IMR-90 (cell line): ENCODE measurements at regions not wholly inside any gene's neighbourhood (a gene's known extent, or its start where the extent isn't known, plus 50 kb on each side); places are given as distances from the start of the nearest gene placed in this dataset.

ENCODE experiments used
- ATAC-seq: fragments of 200-7000 bp; cut with Tn5 transposase; 2 replicates; pipeline ENCODE4 v1.9.1; 2020; ENCODE audit warnings: low read depth, mild to moderate bottlenecking, moderate library complexity
- BruUV-seq: library from RNA; stranded (reverse); fragments of 400-500 nt; replicated peaks from 2 replicates; lab custom pipeline; 2021; lab: Mats Ljungman, UMichigan
- CTCF ChIA-PET: fragments of 300-600 bp; formaldehyde crosslinking; extraction: SDS; loops from one replicate; lab custom pipeline; 2021; ENCODE audit warnings: antibody characterized with exemption; lab: Yijun Ruan, JAX
- POLR2A ChIA-PET: fragments of 300-600 bp; sonication (Branson Sonifier 250); formaldehyde crosslinking; loops from one replicate; lab custom pipeline; 2022; ENCODE audit warnings: antibody characterized with exemption; ENCODE audit not compliant: unreplicated experiment; lab: Charles Lee
- DNase-seq: peaks from one replicate; pipeline ENCODE4 v3.0.0; 2013
- H2AFZ ChIP-seq: replicated peaks from 2 replicates; pipeline ENCODE3; 2013; ENCODE audit warnings: low read length, mild to moderate bottlenecking; ENCODE audit not compliant: poor library complexity
- H2AK5ac ChIP-seq: 2 replicates; pipeline ENCODE4 v1.6.1; 2013; ENCODE audit warnings: low read depth, low read length, inconsistent platforms
- H2AK9ac ChIP-seq: replicated peaks from 2 replicates; pipeline ENCODE3; 2013; ENCODE audit warnings: mild to moderate bottlenecking, low read depth, low read length, moderate library complexity; ENCODE audit not compliant: poor library complexity
- H2BK120ac ChIP-seq: 2 replicates; pipeline ENCODE4 v1.6.1; 2013; ENCODE audit warnings: low read depth, low read length, inconsistent platforms
- H2BK15ac ChIP-seq: 3 replicates; pipeline ENCODE4 v1.6.1; 2013; ENCODE audit warnings: low read depth, low read length, inconsistent platforms
- H2BK20ac ChIP-seq: 2 replicates; pipeline ENCODE4 v1.6.1; 2013; ENCODE audit warnings: low read depth, mild to moderate bottlenecking, inconsistent platforms, low read length, moderate library complexity
- H2BK5ac ChIP-seq: 2 replicates; pipeline ENCODE4 v1.6.1; 2013; ENCODE audit warnings: mild to moderate bottlenecking, low read depth, low read length, inconsistent platforms; ENCODE audit not compliant: poor library complexity, severe bottlenecking
- H3K14ac ChIP-seq: replicated peaks from 2 replicates; pipeline ENCODE4 v1.6.1; 2013; ENCODE audit warnings: low read depth, low read length, inconsistent platforms
- H3K18ac ChIP-seq: 2 replicates; pipeline ENCODE4 v1.6.1; 2013; ENCODE audit warnings: low read depth, low read length, control low read depth
- H3K23ac ChIP-seq: 2 replicates; pipeline ENCODE4 v1.6.1; 2013; ENCODE audit warnings: low read depth, low read length, inconsistent platforms
- H3K27ac ChIP-seq: 2 replicates; pipeline ENCODE4 v1.5.1; 2013; ENCODE audit warnings: mild to moderate bottlenecking, control low read depth, low read length; ENCODE audit not compliant: insufficient read depth
- H3K27me3 ChIP-seq: 2 replicates; pipeline ENCODE4 v1.6.1; 2013; ENCODE audit warnings: low read length; ENCODE audit not compliant: control insufficient read depth, insufficient read depth
- H3K36me3 ChIP-seq: 2 replicates; pipeline ENCODE4 v1.6.1; 2013; ENCODE audit warnings: low read length, mixed read lengths; ENCODE audit not compliant: control insufficient read depth, insufficient read depth
- H3K4ac ChIP-seq: 2 replicates; pipeline ENCODE4 v1.6.1; 2013; ENCODE audit warnings: low read depth, low read length, inconsistent platforms
- H3K4me1 ChIP-seq: 2 replicates; pipeline ENCODE4 v1.6.1; 2013; ENCODE audit warnings: low read length, mixed read lengths; ENCODE audit not compliant: control insufficient read depth, insufficient read depth
- H3K4me2 ChIP-seq: 2 replicates; pipeline ENCODE4 v1.6.1; 2013; ENCODE audit warnings: low read depth, mild to moderate bottlenecking, control low read depth, low read length, moderate library complexity
- H3K4me3 ChIP-seq: 2 replicates; pipeline ENCODE4 v1.5.1; 2013; ENCODE audit warnings: low read depth, mild to moderate bottlenecking, control low read depth, low read length, moderate library complexity; ENCODE audit not compliant: insufficient read depth
- H3K56ac ChIP-seq: 2 replicates; pipeline ENCODE4 v1.6.1; 2013; ENCODE audit warnings: low read length, inconsistent platforms; ENCODE audit not compliant: insufficient read depth; ENCODE audit errors: extremely low read depth
- H3K79me1 ChIP-seq, 2 experiments: 2 replicates each; pipeline ENCODE4 v1.6.1; 2013; ENCODE audit warnings: low read length in 2 of 2, inconsistent platforms in 1 of 2, low read depth in 1 of 2
- H3K9ac ChIP-seq: 2 replicates; pipeline ENCODE4 v1.6.1; 2013; ENCODE audit warnings: low read depth, low read length, control low read depth
- H3K9me1 ChIP-seq: 2 replicates; pipeline ENCODE4 v1.6.1; 2013; ENCODE audit warnings: low read length, inconsistent platforms; ENCODE audit not compliant: insufficient read depth
- H3K9me3 ChIP-seq: 2 replicates; pipeline ENCODE4 v1.6.1; 2013; ENCODE audit warnings: low read length; ENCODE audit not compliant: control insufficient read depth, insufficient read depth
- H4K20me1 ChIP-seq: 2 replicates; pipeline ENCODE4 v1.6.1; 2013; ENCODE audit warnings: low read length, inconsistent platforms; ENCODE audit not compliant: insufficient read depth
- H4K5ac ChIP-seq: 2 replicates; pipeline ENCODE4 v1.6.1; 2013; ENCODE audit warnings: mild to moderate bottlenecking, low read depth, low read length, control low read depth
- H4K8ac ChIP-seq, 2 experiments: 2 replicates each; pipeline ENCODE4 v1.6.1; 2013; ENCODE audit warnings: low read depth in 2 of 2, low read length in 2 of 2, control low read depth in 1 of 2, inconsistent platforms in 1 of 2
- H4K91ac ChIP-seq: 2 replicates; pipeline ENCODE4 v1.6.1; 2013; ENCODE audit warnings: low read depth, low read length, inconsistent platforms; ENCODE audit not compliant: insufficient read depth
- BHLHE40 ChIP-seq: fragments of 150-350 bp; IDR thresholded peaks from 2 replicates; pipeline ENCODE4 v1.6.1; 2016; ENCODE audit warnings: mild to moderate bottlenecking, low read depth, low read length
- CEBPB ChIP-seq: IDR thresholded peaks from 2 replicates; pipeline ENCODE4 v1.6.1; 2012; ENCODE audit warnings: low read depth, low read length, improper control_type of control experiment
- CHD1 ChIP-seq: IDR thresholded peaks from 2 replicates; pipeline ENCODE4 v1.6.1; 2012; ENCODE audit warnings: low read depth, low read length, improper control_type of control experiment
- FOS ChIP-seq: fragments of 150-350 bp; IDR thresholded peaks from 2 replicates; pipeline ENCODE4 v1.6.1; 2016; ENCODE audit warnings: low read depth, low read length
- MAFK ChIP-seq: IDR thresholded peaks from 2 replicates; pipeline ENCODE4 v1.6.1; 2012; ENCODE audit warnings: low read depth, low read length, improper control_type of control experiment
- MAZ ChIP-seq: IDR thresholded peaks from 2 replicates; pipeline ENCODE4 v1.6.1; 2012; ENCODE audit warnings: low read depth, mild to moderate bottlenecking, low read length, improper control_type of control experiment, moderate library complexity, borderline replicate concordance
- MXI1 ChIP-seq: IDR thresholded peaks from 2 replicates; pipeline ENCODE4 v1.6.1; 2012; ENCODE audit warnings: low read depth, mild to moderate bottlenecking, low read length, moderate library complexity, borderline replicate concordance
- NFE2L2 ChIP-seq: fragments of 150-350 bp; IDR thresholded peaks from 2 replicates; pipeline ENCODE4 v1.6.1; 2016; ENCODE audit warnings: low read depth, mild to moderate bottlenecking, low read length
- POLR2A ChIP-seq: IDR thresholded peaks from 2 replicates; pipeline ENCODE4 v1.6.1; 2012; ENCODE audit warnings: mild to moderate bottlenecking, low read depth, low read length
- RAD21 ChIP-seq: IDR thresholded peaks from 2 replicates; pipeline ENCODE4 v1.6.1; 2012; ENCODE audit warnings: low read length, improper control_type of control experiment
- RCOR1 ChIP-seq: IDR thresholded peaks from 2 replicates; pipeline ENCODE4 v1.6.1; 2012; ENCODE audit warnings: mild to moderate bottlenecking, low read length, improper control_type of control experiment; ENCODE audit not compliant: insufficient replicate concordance
- RFX5 ChIP-seq: IDR thresholded peaks from 2 replicates; pipeline ENCODE4 v1.8.0; 2012; ENCODE audit warnings: low read depth, mild to moderate bottlenecking, low read length, moderate library complexity
- SMC3 ChIP-seq: fragments of 150-350 bp; IDR thresholded peaks from 2 replicates; pipeline ENCODE4 v1.6.1; 2016; ENCODE audit warnings: low read depth, mild to moderate bottlenecking, antibody characterized with exemption, low read length, moderate library complexity
- WGBS, 2 experiments: methylation state at CpG; one replicate each; pipeline versions ENCODE4 v1.1.5 to v1.1.7; 2013; ENCODE audit warnings: missing lambda C conversion rate in 2 of 2; ENCODE audit not compliant: insufficient read length in 1 of 2; ENCODE audit errors: extremely low coverage in 2 of 2; 5-methylcytosine and 5-hydroxymethylcytosine counted together
- dilution Hi-C: fragments of 300-500 bp; cut with HindIII; formaldehyde crosslinking; loops from one replicate; pipeline ENCODE4 v1.14.3; 2018; ENCODE audit warnings: low sequenced_read_pairs; ENCODE audit not compliant: unreplicated experiment
- in situ Hi-C: fragments of 300-500 bp; cut with MboI; formaldehyde crosslinking; loops from 3 replicates; pipeline ENCODE4 v1.14.3; 2019; ENCODE audit warnings: low sequenced_read_pairs, inconsistent platforms, mixed read lengths
- intact Hi-C: fragments of 100-400 bp; cut with micrococcal nuclease; formaldehyde crosslinking; loops from 2 replicates; pipeline ENCODE4 v1.10.0; 2022
- TF ChIP-seq, protein P1 (sequence below): fragments of 150-350 bp; IDR thresholded peaks from 2 replicates; pipeline ENCODE4 v1.6.1; 2017; ENCODE audit warnings: mild to moderate bottlenecking, antibody characterized with exemption, low read length, low read depth
- TF ChIP-seq, protein P2 (sequence below): conservative IDR thresholded peaks from 2 replicates; pipeline ENCODE4 v1.5.1; 2012; ENCODE audit warnings: mild to moderate bottlenecking, low read depth, low read length, improper control_type of control experiment
- TF ChIP-seq, protein P3 (sequence below): fragments of 150-350 bp; IDR thresholded peaks from 2 replicates; pipeline ENCODE4 v1.6.1; 2016; ENCODE audit warnings: low read depth, mild to moderate bottlenecking, low read length, moderate library complexity, borderline replicate concordance

DNA sequence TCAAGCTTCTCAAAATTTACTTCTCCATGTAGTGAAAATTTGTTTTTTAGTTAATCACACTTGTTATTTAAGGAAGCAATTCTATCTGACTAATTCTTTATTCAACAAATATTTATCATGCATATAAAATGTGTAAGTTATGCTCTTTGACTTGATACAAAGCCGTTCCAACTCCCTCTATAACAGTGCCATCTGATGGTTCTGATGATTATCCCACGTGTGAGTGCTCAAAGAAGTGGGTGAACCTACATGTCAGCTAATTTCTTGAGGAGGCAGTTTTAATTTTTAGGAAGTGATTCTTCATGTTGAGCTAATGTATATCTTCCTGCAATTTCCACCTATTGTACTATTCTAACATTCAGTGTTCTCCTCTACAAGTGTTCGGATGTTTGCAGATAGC, 88.8 kb upstream of the BRINP1 start:
- Histone ChIP-seq H3K27ac (no peak overlapping the region), H3K4me1 (no peaks in the 10 kb centered on the region), H2BK120ac (no peak overlapping the region), H3K36me3 (no peaks in the 10 kb centered on the region), H2AFZ (no peak overlapping the region), H3K9me1 (no peaks in the 10 kb centered on the region), H2BK5ac (no peak overlapping the region), H3K4me2 (no peak overlapping the region), H3K79me1 (no peaks in the 10 kb centered on the region), H2AK5ac (no peak overlapping the region), H3K9me3 (peaks cover 3% of the 10 kb centered on the region; the same call in 1 of the 2 replicates), H2BK20ac (no peak overlapping the region), H2BK15ac (no peak overlapping the region), H3K4me3 (no peak overlapping the region), H3K18ac (no peak overlapping the region), H3K4ac (no peak overlapping the region), H4K5ac (no peak overlapping the region), H4K91ac (no peak overlapping the region), H3K27me3 (no peaks in the 10 kb centered on the region), H3K14ac (no peak overlapping the region), H3K23ac (no peak overlapping the region), H4K8ac (no peak overlapping the region), H2AK9ac (no peak overlapping the region), H3K9ac (no peak overlapping the region), H3K56ac (no peak overlapping the region), H4K20me1 (no peaks in the 10 kb centered on the region)
- no peak for DNase-seq
- ChIA-PET CTCF (no interaction called here), POLR2A (no interaction called here)
- in situ Hi-C loops (no loop called here), dilution Hi-C loops (no loop called here), intact Hi-C loops (no loop called here)
- TF ChIP-seq MAFK (no peak), MAZ (no peak), POLR2A (no peak), RCOR1 (no peak), NFE2L2 (no peak), BHLHE40 (no peak), SMC3 (no peak), CHD1 (no peak), FOS (no peak), RFX5 (no peak), RAD21 (no peak), MXI1 (no peak), CEBPB (no peak)
- TF ChIP-seq, protein P1, sequence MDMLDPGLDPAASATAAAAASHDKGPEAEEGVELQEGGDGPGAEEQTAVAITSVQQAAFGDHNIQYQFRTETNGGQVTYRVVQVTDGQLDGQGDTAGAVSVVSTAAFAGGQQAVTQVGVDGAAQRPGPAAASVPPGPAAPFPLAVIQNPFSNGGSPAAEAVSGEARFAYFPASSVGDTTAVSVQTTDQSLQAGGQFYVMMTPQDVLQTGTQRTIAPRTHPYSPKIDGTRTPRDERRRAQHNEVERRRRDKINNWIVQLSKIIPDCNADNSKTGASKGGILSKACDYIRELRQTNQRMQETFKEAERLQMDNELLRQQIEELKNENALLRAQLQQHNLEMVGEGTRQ: no peak
- TF ChIP-seq, protein P2, sequence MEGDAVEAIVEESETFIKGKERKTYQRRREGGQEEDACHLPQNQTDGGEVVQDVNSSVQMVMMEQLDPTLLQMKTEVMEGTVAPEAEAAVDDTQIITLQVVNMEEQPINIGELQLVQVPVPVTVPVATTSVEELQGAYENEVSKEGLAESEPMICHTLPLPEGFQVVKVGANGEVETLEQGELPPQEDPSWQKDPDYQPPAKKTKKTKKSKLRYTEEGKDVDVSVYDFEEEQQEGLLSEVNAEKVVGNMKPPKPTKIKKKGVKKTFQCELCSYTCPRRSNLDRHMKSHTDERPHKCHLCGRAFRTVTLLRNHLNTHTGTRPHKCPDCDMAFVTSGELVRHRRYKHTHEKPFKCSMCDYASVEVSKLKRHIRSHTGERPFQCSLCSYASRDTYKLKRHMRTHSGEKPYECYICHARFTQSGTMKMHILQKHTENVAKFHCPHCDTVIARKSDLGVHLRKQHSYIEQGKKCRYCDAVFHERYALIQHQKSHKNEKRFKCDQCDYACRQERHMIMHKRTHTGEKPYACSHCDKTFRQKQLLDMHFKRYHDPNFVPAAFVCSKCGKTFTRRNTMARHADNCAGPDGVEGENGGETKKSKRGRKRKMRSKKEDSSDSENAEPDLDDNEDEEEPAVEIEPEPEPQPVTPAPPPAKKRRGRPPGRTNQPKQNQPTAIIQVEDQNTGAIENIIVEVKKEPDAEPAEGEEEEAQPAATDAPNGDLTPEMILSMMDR: no peak
- TF ChIP-seq, protein P3, sequence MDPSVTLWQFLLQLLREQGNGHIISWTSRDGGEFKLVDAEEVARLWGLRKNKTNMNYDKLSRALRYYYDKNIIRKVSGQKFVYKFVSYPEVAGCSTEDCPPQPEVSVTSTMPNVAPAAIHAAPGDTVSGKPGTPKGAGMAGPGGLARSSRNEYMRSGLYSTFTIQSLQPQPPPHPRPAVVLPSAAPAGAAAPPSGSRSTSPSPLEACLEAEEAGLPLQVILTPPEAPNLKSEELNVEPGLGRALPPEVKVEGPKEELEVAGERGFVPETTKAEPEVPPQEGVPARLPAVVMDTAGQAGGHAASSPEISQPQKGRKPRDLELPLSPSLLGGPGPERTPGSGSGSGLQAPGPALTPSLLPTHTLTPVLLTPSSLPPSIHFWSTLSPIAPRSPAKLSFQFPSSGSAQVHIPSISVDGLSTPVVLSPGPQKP: no peak
- no peak for ATAC-seq
- no CpG with 5 or more reads among the region's 3 CpGs for WGBS, 2 experiments
- no TSS peak for BruUV-seq
